GM08714 (cell line): ENCODE measurements at regions not wholly inside any gene's neighbourhood (a gene's known extent, or its start where the extent isn't known, plus 50 kb on each side); places are given as distances from the start of the nearest gene placed in this dataset.

Source experiments
- H3K4me3 ChIP-seq: fragments of 200-500 bp; sonication (Bioruptor generic); 2 replicates; pipeline ENCODE4 v1.5.1; 2014; ENCODE audit warnings: mild to moderate bottlenecking, low read length, inconsistent platforms
- ZNF274 ChIP-seq: IDR thresholded peaks from 2 replicates; pipeline ENCODE4 v1.6.1; 2012; ENCODE audit warnings: mild to moderate bottlenecking, low read depth, low read length

- no peak for TF ChIP-seq ZNF274
- H3K4me3 ChIP-seq: no peak overlapping the region
Measured at GRCh38 chr22:49587987-49588386, 239.7 kb downstream of the BRD1 start.

GRCh38 chr22:49587421-49587820 lies 240.3 kb downstream of the BRD1 start:
- no peak overlapping the region for H3K4me3 ChIP-seq
- TF ChIP-seq ZNF274: no peak

GRCh38 chr22:49586873-49587272 lies 240.8 kb downstream of the BRD1 start:
- no peak for TF ChIP-seq ZNF274
- no peak overlapping the region for H3K4me3 ChIP-seq

DNA sequence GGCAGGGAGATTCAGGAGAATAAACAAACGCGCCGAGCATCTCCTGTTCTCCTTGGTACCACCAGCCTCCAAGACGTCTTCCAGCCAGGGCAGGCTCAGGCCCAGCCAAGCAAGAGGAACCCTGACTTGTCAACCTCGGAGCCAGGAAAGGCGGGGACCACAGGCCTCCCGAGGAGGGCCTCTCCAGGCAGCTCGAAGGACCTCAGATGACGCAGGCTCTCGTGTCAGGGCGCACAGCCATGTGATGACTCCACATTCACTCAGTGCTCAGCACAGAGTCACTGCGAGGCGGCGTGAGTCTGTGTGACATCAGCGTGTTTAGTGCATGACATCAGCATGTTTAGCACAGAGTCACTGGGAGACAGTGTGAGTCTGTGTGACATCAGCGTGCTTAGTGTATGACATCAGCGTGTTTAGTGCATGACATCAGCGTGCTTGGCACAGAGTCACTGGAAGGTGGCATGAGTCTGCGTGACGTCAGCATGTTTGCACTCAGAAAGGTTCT lies 241.4 kb downstream of the BRD1 start:
- TF ChIP-seq ZNF274: no peak
- no peak overlapping the region for H3K4me3 ChIP-seq

GRCh38 chr22:49585461-49586243 lies 242.0 kb downstream of the BRD1 start:
- no peak overlapping the region for H3K4me3 ChIP-seq
- no peak for TF ChIP-seq ZNF274

- no peak for TF ChIP-seq ZNF274
- no peak overlapping the region for H3K4me3 ChIP-seq
Measured at GRCh38 chr22:49583886-49584505, 243.7 kb downstream of the BRD1 start.

DNA sequence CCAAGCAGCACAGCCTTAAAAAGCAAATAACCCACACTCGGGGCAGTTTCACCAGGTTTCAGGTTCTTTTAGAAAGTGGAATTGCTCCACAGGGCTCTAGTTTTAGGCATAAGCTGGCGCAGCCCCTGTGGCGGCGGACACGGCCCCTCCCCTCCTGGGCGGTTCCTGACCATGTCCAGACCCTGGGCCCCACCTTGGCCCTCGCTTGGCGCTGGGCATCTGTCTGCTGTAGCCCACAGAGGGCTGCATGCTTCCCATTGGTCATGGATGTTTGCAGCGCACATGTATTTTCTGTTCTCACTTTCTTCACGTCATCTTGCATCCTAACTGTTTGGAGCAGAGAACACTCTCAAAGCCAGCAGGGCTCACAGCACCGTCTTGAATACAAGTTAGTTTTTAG lies 244.3 kb downstream of the BRD1 start:
- no peak for TF ChIP-seq ZNF274
- H3K4me3 ChIP-seq: no peak overlapping the region

DNA sequence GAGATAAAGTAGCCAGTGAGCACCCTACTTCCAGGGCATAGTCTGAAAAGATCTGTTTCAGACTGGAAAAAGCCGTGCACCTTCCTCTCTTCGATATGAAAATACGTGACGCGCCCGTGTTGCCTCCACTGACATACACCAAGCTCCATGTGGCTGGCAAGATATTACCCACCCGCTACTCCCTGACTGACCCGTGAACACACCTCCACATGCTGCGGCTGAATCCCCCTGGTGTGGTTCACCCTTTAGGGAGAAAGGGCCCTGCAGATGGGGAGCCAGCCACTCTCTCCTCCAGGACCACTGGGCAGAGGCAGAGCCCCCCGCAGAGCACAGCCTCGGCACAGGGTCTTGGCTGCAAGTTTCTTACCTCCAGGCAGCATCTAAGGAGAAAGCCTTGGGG lies 245.0 kb downstream of the BRD1 start:
- H3K4me3 ChIP-seq: no peak overlapping the region
- TF ChIP-seq ZNF274: no peak

DNA sequence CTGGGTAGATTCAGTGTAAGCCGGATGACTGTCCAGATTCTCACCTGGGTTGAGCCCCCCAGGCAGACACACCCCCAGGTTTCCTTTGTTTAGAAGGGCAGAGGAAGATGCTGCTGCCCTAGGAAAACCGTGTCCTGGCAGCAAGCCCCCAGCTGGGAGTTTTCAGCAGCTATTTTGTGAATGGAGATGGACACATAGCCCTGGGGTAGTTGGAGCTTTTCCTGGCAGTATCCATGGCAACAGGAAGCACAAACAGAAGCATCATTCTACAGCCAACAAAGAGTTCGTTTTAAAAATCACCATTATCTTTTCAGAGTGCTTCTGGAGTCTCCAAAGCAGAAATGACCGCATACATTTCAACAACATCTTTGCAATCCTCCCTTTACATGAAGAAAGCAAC lies 245.5 kb downstream of the BRD1 start:
- H3K4me3 ChIP-seq: no peak overlapping the region
- TF ChIP-seq ZNF274: no peak

- H3K4me3 ChIP-seq: no peak overlapping the region
- no peak for TF ChIP-seq ZNF274
Measured at GRCh38 chr22:49580024-49580423, 247.6 kb downstream of the BRD1 start.

- no peak overlapping the region for H3K4me3 ChIP-seq
- TF ChIP-seq ZNF274: no peak
Measured at GRCh38 chr22:49577168-49578060, 250.3 kb downstream of the BRD1 start.

DNA sequence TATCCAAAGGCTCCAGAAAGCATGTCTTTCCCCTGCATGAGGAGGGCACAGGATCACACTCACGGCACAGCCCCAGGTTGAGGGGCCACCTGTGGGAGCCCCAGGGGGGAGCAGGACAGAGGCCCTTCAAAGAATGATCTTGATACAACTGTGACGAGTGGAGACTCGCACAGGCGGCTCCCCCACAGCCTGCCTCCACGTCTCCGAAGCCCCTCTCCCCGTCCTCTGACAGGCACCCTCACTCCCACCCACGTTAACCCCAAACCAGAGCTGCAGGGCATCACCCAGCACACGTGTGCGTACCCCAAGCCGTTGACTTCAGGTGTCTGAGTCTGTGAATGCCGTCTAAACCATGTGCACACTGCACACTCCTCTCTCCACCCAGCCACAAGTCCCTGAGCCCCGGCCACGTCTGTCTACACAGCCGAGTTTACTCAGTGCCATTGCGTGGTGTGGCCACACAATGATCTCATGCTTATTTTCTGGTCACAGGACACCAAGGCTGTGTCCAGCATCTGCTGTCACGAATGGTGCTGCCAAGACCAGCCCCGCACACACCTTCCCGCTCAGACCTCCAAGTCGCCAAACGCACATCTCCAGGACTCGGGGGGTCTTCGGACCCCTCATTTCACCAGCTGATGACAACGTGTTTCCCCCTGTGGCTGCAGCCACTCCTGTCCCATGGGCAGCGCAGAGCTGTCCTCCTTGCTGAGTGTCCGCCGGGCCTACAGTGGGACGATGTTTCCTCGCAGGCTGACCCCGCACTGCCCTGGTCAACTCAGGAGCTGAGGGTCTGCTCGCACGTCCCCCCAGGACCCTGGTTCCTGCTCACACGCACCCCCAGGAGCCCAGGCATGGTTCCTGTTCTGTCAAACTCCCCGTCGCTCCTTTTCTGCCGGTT lies 251.2 kb downstream of the BRD1 start:
- no peak overlapping the region for H3K4me3 ChIP-seq
- no peak for TF ChIP-seq ZNF274

DNA sequence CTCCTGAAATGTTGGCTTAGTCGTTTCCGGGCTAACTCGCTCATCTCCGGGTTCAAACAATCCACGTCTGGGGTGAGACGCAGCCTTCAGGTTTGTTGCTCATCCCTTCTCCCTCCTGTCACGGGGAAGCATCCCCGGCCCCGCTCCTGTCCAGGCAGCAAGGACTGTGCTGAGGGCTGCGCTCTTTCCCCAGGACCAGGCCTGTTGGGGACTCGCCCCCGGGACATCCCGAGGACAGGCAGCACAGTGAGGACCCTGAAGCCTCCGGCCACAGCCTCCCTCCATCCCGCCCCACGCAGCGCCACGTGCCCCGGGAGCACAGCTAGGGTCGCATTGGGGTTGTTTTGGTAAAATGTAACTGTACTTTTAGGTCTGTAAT lies 252.0 kb downstream of the BRD1 start:
- TF ChIP-seq ZNF274: no peak
- no peak overlapping the region for H3K4me3 ChIP-seq
